EL (cell line): ENCODE measurements at regions not wholly inside any gene's neighbourhood (a gene's known extent, or its start where the extent isn't known, plus 50 kb on each side); places are given as distances from the start of the nearest gene placed in this dataset.
"Not testable (repeated sequence)": the region's sequence is repeated elsewhere in the genome, so short reads cannot be mapped to it uniquely, and the experiment has no call there.

Experiments
- DNase-seq: peaks from one replicate; pipeline ENCODE4 v3.0.0-alpha.2; 2016

DNA sequence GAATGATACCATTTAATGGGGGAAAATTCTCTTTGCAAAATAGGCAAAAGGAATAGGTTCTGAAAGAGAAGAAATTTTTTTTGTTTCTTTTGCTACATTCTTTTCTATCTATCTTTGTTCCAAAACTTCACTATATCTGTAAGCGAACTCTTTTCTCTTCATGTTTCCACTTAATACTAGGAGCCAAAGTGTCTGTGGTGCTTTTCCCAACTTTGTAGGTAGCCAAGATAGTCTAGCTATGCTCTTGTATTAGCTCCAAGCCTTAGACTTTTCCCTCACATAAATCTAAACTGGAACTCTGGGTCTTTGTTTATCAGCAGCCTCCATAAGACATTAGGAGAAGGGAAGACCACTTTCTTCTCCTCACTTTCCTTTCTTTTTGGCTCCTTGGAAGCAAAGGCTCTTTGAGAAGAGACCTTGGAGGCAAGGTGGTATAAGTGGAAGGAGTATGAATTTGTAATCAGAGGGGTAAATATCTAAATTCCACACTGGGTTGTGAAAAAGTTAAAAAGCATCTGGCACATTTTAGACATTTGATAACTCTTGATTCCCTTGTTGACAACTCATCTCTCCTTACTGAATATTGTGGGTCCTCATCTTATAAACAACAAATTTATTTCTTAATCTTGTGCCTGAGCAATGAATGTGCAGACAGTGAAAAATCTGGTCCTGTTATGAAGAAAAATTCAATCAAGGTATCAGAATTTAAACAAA, 130.0 kb downstream of the EHF start:
- DNase-seq, result no peak

- peak; percentile 54 for DNase-seq
These were observed 129.1 kb downstream of the EHF start for GRCh38 chr11:34749666-34750659.

DNA sequence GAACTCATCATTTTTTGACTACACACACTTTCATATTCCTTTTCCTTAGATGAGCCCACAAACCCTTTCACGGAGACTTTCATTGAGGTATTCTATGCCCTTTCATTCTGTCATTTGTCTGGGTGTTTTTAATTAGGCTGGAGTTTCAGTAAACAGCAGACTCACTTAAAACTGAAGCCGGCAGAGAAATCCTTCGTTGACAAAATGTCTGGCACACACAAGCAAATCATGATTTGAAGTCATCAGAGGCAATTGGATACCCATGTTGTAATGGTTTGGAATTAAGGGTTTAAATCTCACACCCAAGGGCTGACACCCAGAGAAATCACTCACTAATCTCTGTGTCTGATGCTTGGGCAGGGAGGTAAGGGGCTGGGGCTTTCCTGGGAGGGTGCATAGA, 127.1 kb downstream of the EHF start:
- DNase-seq, result no peak

DNA sequence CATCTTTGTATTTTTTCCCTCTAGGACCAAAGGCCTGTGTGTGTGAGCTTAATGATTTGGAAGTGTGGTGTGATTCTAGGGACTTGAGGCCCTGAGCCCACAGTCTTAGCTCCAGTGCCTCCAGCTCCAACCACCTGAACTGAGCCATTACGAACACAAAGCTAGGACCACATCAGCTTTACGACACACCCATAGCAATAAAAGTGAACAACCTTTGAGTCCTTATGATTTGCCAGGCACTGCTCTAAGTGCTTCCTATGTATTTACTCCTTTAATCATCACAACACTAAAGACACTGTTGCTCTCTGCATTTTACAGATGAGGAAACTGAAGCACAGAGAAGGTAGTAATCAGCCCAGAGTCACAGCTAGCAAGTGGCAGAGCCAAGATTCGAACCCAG, 126.4 kb downstream of the EHF start:
- no peak for DNase-seq

GRCh38 chr11:34745195-34745594, 124.3 kb downstream of the EHF start:
- DNase-seq, result no peak

DNA sequence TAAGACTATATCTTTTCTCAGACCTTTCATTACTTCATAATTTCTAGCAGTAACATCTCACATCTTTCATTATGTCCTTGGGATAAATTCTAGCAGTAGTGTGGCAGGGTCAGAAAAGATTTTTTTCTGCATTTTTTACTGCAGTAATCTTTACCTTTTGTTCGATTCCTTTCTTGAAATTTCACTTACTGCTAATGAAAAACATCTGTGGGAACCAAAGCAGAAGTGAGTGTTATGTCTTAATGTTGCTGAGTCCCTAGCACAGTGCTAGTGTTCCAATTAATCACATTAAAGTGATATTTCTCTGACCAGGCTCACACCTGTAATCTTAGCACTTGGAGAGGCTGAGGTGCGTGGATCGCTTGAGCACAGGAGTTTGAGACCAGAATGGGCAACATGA, 123.6 kb downstream of the EHF start:
- DNase-seq, result no peak

DNA sequence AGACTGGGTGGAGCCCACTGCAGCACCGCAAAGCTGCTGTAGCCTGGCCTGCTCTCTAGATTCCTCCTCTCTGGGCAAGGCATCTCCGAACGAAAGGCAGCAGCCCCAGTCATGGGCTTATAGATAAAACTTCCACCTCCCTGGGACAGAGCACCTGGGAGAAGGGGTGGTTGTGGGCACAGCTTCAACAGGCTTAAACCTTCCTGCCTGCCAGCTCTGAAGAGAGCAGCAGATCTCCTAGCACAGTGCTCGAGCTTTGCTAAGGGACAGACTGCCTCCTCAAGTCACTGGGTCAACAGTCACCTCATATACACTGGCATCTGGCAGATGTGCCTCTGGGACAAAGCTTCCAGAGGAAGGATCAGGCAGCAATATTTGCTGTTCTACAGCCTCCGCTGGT, 117.3 kb downstream of the EHF start:
- DNase-seq, result no peak

GRCh38 chr11:34732831-34733230, 111.9 kb downstream of the EHF start:
- DNase-seq, result no peak

GRCh38 chr11:34731603-34732002, 110.7 kb downstream of the EHF start:
- no peak for DNase-seq

DNA sequence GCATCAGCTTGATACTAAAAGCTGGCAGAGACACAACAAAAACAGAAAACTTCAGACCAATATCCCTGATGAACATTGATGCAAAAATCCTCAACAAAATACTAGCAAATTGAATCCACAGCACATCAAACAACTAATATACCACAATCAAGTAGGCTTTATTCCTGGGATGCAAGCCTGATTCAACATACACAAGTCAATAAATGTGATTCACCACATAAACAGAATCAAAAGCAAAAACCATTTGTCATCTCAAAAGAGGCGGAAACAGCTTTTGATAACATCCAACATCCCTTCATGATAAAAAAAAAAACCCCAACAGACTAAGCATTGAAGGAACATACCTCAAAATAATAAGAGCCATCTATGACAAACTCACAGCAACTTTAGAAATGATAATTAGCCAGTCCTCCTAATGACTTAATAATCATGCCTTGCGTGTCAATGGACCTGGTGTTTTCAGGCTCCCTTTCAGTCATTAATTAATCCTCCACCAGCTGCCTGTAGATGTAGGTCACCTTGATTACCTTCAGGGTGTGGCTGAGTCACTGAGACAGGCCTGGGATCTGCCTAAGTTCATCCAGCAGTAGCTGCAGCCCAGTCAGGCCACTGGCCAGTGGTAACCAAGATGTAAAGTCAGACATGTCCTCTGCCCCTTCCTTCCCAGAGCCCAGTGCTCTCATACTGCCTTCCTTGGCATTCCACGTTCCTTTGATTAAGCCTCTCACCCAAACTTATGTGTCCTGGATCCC, 109.8 kb downstream of the EHF start:
- no peak for DNase-seq

GRCh38 chr11:34728609-34729008, 107.7 kb downstream of the EHF start:
- no peak for DNase-seq

- no peak for DNase-seq
These were observed 106.4 kb downstream of the EHF start for GRCh38 chr11:34727228-34727737.

GRCh38 chr11:34724973-34725372, 104.1 kb downstream of the EHF start:
- DNase-seq, result no peak

GRCh38 chr11:34721646-34722045, 100.8 kb downstream of the EHF start:
- DNase-seq, result no peak

DNA sequence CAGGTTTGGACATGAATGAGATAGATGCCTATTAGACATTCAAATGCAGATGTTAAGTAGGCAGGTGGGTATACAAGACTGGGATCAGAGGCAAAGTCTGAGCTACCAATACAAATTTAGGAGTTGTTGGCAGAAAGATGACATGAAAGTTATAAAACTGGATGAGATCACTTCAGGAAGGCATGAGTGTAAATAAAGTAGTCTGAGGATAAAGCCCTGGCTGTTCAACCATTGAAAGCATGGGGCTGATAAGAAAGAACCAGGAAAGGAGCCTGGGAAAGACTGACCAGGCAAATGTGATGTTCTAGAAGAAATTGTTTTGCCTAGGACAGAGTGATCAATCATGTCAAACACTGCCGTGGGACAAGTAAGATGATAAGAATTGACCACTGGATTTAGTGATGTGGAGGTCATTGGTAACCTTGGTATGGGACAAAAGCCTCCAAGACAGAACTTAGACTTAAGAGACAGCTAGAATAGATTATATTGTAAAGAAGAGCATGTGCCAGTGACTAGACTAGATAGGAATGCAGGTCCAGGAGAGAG, 98.5 kb downstream of the EHF start:
- DNase-seq, result no peak

DNA sequence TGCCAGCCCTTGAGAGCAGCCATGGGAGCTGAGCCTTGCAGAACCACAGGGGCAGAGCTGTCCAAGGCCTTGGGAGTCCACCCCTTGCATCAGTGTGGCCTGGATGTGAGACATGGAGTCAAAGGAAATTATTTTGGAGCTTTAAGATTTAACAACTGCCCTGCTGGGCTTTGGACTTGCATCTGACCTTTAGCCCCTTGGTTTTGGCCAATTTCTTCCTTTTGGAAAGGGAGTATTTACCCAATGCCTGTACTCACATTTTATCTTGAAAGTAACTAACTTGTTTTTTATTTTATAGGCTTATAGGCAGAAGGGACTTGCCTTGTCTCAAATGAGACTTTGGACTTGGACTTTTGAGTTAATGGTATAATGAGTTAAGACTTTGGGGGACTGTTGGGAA, 92.7 kb downstream of the EHF start:
- not testable (repeated sequence) for DNase-seq
